CD4-positive, alpha-beta T cell (primary cell): ENCODE measurements at regions not wholly inside any gene's neighbourhood (a gene's known extent, or its start where the extent isn't known, plus 50 kb on each side); places are given as distances from the start of the nearest gene placed in this dataset.
"Not testable (repeated sequence)": the region's sequence is repeated elsewhere in the genome, so short reads cannot be mapped to it uniquely, and the experiment has no call there.

Experiments used
- ATAC-seq: fragments of 200-7000 bp; cut with Tn5 transposase; one replicate; pipeline ENCODE4 v1.10.0; 2022; ENCODE audit warnings: mild to moderate bottlenecking; ENCODE audit not compliant: poor library complexity
- CTCF ChIA-PET: fragments of 350-600 bp; sonication (Branson Sonifier 250); formaldehyde crosslinking; loops from one replicate; lab custom pipeline; 2021; ENCODE audit warnings: antibody characterized with exemption, inconsistent platforms; lab: Charles Lee
- POLR2A ChIA-PET: fragments of 350-600 bp; sonication (Branson Sonifier 250); formaldehyde crosslinking; loops from one replicate; lab custom pipeline; 2021; ENCODE audit warnings: antibody characterized with exemption, inconsistent platforms; lab: Charles Lee
- DNase-seq, 14 experiments: peaks; one replicate each; pipeline ENCODE4 v3.0.0-alpha.2; 2013 to 2020; ENCODE audit warnings: mixed read lengths in 2 of 14
- H3K27ac ChIP-seq, 2 donors: one replicate each; pipeline versions ENCODE4 v1.5.1 to v1.7.0; 2013; ENCODE audit warnings: low read length in 2 of 2, low read depth in 1 of 2, mild to moderate bottlenecking in 1 of 2
- H3K27me3 ChIP-seq, 2 experiments: 1 replicate in 1 of 2; 2 replicates in 1 of 2; pipeline versions ENCODE4 v1.6.1 to v1.7.0; 2013; ENCODE audit warnings: low read length in 2 of 2, control low read depth in 1 of 2, mild to moderate bottlenecking in 1 of 2, moderate library complexity in 1 of 2; ENCODE audit not compliant: insufficient read depth in 2 of 2, control insufficient read depth in 1 of 2
- H3K36me3 ChIP-seq: one replicate; pipeline ENCODE4 v1.6.1; 2013; ENCODE audit warnings: low read length, control low read depth; ENCODE audit not compliant: insufficient read depth
- H3K4me1 ChIP-seq: one replicate; pipeline ENCODE4 v1.6.1; 2013; ENCODE audit warnings: low read length, control low read depth; ENCODE audit not compliant: insufficient read depth
- H3K4me3 ChIP-seq: one replicate; pipeline ENCODE4 v1.5.1; 2013; ENCODE audit warnings: mild to moderate bottlenecking, low read length, moderate library complexity
- H3K9me3 ChIP-seq, 2 experiments: 1 replicate in 1 of 2; 2 replicates in 1 of 2; pipeline versions ENCODE4 v1.6.1 to v1.7.0; 2013; ENCODE audit warnings: low read length in 2 of 2, mild to moderate bottlenecking in 2 of 2, control low read depth in 1 of 2, moderate library complexity in 1 of 2; ENCODE audit not compliant: control insufficient read depth in 1 of 2, insufficient read depth in 1 of 2
- H3K27ac Mint-ChIP-seq: one replicate; pipeline ENCODE4 v1.8.0; 2020; ENCODE audit warnings: mixed read lengths
- H3K27me3 Mint-ChIP-seq: one replicate; pipeline ENCODE4 v1.8.0; 2021; ENCODE audit warnings: mixed read lengths
- H3K36me3 Mint-ChIP-seq: one replicate; pipeline ENCODE4 v1.8.0; 2021; ENCODE audit warnings: low read depth, mixed read lengths
- H3K4me1 Mint-ChIP-seq: one replicate; pipeline ENCODE4 v1.8.0; 2021; ENCODE audit warnings: low read depth, mixed read lengths
- H3K4me3 Mint-ChIP-seq: one replicate; pipeline ENCODE4 v1.8.0; 2020; ENCODE audit warnings: mild to moderate bottlenecking, mixed read lengths
- H3K9me3 Mint-ChIP-seq: one replicate; pipeline ENCODE4 v1.8.0; 2020; ENCODE audit warnings: mixed read lengths
- intact Hi-C, 2 experiments: fragments of 100-400 bp; cut with DNase I in 1 of 2; cut with micrococcal nuclease in 1 of 2; formaldehyde crosslinking; loops; one replicate each; pipeline versions ENCODE4 v1.15.1 to v1.9.0; 2023 to 2025; cut with DNase I, micrococcal nuclease
- TF ChIP-seq, protein P1 (sequence below): fragments of 200-600 bp; IDR thresholded peaks from one replicate; pipeline ENCODE4 v1.8.0; 2022; ENCODE audit warnings: antibody characterized with exemption, mild to moderate bottlenecking

DNA sequence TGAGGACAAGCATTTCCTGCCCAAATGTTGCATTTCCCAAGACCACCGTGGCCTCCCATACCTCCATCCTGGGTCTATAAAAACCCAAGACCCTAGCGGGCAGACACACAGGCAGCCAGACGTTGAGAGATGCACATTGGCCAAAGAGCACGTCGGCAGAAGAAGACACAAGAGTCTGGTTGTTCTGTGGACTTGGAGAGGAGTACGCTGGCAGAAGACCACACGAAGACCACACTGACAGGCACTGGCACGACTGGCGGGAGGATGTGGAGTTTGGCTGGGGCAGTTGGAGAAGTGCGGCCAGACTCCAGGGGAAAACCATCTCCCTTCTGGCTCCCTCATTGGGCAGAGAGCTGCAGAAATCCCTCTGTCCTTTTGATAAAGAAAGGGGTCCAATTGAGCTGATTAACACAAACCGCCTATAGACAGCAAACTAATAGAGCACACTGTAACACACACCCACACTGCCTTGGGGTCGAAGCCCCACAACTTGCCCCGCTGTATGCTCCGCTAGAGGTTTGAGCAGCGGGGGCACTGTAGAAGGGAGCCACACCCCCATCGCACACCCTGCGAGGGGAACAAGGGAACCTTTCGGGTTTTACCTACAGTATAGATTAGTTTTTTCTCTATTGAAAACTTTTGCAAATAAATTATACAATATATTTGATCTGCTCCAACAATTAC lies 376.7 kb upstream of the KLHL4 start:
- Histone ChIP-seq H3K27me3 (no peaks in the 10 kb centered on the region), H3K36me3 (no peaks in the 10 kb centered on the region), H3K4me3 (no peak overlapping the region), H3K27ac (no peak overlapping the region), H3K9me3 (no peaks in the 10 kb centered on the region), H3K4me1 (no peaks in the 10 kb centered on the region)
- H3K36me3 Mint-ChIP-seq = no peaks in the 10 kb centered on the region
- H3K27ac Mint-ChIP-seq = no peak overlapping the region
- DNase-seq (no peak), ATAC-seq (no peak)
- no peak overlapping the region for H3K4me3 Mint-ChIP-seq
- ChIA-PET CTCF (no interaction called here), POLR2A (no interaction called here)
- TF ChIP-seq, protein P1, sequence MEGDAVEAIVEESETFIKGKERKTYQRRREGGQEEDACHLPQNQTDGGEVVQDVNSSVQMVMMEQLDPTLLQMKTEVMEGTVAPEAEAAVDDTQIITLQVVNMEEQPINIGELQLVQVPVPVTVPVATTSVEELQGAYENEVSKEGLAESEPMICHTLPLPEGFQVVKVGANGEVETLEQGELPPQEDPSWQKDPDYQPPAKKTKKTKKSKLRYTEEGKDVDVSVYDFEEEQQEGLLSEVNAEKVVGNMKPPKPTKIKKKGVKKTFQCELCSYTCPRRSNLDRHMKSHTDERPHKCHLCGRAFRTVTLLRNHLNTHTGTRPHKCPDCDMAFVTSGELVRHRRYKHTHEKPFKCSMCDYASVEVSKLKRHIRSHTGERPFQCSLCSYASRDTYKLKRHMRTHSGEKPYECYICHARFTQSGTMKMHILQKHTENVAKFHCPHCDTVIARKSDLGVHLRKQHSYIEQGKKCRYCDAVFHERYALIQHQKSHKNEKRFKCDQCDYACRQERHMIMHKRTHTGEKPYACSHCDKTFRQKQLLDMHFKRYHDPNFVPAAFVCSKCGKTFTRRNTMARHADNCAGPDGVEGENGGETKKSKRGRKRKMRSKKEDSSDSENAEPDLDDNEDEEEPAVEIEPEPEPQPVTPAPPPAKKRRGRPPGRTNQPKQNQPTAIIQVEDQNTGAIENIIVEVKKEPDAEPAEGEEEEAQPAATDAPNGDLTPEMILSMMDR = no peak
- intact Hi-C loops = no loop called here
- H3K9me3 Mint-ChIP-seq = no peaks in the 10 kb centered on the region
- no peaks in the 10 kb centered on the region for H3K4me1 Mint-ChIP-seq
- H3K27me3 Mint-ChIP-seq = no peaks in the 10 kb centered on the region

DNA sequence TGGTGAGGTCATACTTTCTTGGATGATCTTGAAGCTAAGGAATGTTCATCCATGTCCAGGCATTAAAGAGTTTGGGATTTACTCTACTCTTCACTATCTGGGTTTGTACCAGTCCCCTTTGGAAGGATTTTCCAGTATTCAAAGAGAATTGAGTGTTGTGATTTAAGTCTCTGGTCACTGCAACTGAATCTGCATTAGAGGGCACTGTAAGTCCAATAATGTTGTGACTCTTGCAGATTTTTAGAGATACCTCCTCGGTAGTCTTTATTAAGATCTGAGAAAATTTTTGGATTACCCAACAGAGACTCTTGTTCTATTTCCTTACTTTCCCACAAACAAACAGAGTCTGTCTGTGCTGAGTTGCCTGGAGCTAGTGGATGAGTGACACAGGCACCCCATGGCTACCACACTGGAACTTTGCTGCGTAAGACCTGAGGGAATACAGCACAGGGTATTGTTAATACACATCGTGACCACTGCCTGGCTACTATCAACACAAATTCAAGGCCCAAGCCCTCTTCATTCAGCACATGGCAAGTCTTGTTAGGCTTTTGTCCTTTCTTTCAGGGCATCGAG lies 357.1 kb upstream of the KLHL4 start:
- no peaks in the 10 kb centered on the region for H3K36me3 Mint-ChIP-seq
- no peaks in the 10 kb centered on the region for H3K36me3 ChIP-seq
- no peaks in the 10 kb centered on the region for H3K27me3 ChIP-seq
- H3K27me3 Mint-ChIP-seq = no peaks in the 10 kb centered on the region
- no peaks in the 10 kb centered on the region for H3K4me1 ChIP-seq
- no peak overlapping the region for H3K4me3 ChIP-seq
- H3K27ac Mint-ChIP-seq = no peak overlapping the region
- ChIA-PET POLR2A (no interaction called here), CTCF (no interaction called here)
- intact Hi-C loops = no loop called here
- DNase-seq (no peak), ATAC-seq (no peak)
- no peaks in the 10 kb centered on the region for H3K9me3 Mint-ChIP-seq
- no peak overlapping the region for H3K27ac ChIP-seq
- no peaks in the 10 kb centered on the region for H3K9me3 ChIP-seq
- no peak overlapping the region for H3K4me3 Mint-ChIP-seq
- TF ChIP-seq, protein P1 = no peak
- H3K4me1 Mint-ChIP-seq = no peaks in the 10 kb centered on the region

DNA sequence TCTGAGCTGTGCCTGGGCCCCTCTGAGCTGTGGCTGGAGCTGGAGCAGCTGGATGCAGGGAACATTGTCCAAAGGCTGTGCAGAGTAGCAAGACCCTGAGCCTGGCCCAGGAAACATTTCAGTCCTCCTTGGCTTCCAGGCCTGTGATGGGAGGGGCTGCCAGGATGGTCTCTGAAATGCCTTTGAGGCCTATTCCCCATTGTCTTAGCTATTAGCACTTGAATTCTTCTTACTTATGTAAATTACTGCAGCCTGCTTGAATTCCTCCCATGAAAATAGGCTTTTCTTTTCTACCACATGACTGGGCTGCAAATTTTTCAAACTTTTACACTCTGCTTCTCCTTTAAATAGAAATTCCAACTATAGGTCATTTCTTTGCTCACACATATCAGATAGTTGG lies 349.8 kb upstream of the KLHL4 start:
- Histone ChIP-seq H3K4me3 (no peak overlapping the region), H3K9me3 (peaks cover 0 to 6% of the 10 kb centered on the region in 2 experiments), H3K27me3 (no peaks in the 10 kb centered on the region), H3K4me1 (no peaks in the 10 kb centered on the region), H3K27ac (no peak overlapping the region), H3K36me3 (no peaks in the 10 kb centered on the region)
- Mint-ChIP-seq H3K9me3 (peaks cover 7% of the 10 kb centered on the region), H3K36me3 (no peaks in the 10 kb centered on the region), H3K4me3 (no peak overlapping the region), H3K27me3 (no peaks in the 10 kb centered on the region), H3K27ac (no peak overlapping the region), H3K4me1 (no peaks in the 10 kb centered on the region)
- POLR2A ChIA-PET = no interaction called here
- CTCF ChIA-PET = no interaction called here
- intact Hi-C loops = no loop called here
- DNase-seq = no peak
- ATAC-seq = no peak
- TF ChIP-seq, protein P1 = no peak

DNA sequence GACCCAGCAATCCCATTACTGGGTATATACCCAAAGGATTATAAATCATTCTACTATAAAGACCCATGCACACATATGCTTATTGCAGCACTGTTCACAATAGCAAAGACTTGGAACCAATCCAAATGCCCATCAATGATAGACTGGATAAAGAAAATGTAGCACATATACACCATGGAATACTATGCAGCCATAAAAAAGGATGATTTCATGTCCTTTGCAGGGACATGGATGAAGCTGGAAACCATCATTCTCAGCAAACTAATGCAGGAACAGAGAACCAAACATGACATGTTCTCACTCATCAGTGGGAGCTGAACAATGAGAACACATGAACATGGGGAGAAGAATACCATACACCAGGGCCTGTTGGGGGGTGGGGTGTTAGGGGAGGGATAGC lies 339.6 kb upstream of the KLHL4 start:
- H3K9me3 Mint-ChIP-seq, POLR2A ChIA-PET, ATAC-seq, H3K27ac Mint-ChIP-seq, H3K27me3 Mint-ChIP-seq, H3K4me3 Mint-ChIP-seq, H3K9me3 ChIP-seq, H3K27me3 ChIP-seq, H3K4me1 ChIP-seq, H3K36me3 Mint-ChIP-seq, intact Hi-C loops, H3K4me1 Mint-ChIP-seq, CTCF ChIA-PET, H3K36me3 ChIP-seq, H3K4me3 ChIP-seq, DNase-seq, H3K27ac ChIP-seq: not testable (repeated sequence)
